Thymus (tissue), 11 donors: ENCODE measurements at regions not wholly inside any gene's neighbourhood (a gene's known extent, or its start where the extent isn't known, plus 50 kb on each side); places are given as distances from the start of the nearest gene placed in this dataset.

Experiments
- DNase-seq, 9 donors: peaks; one replicate each; pipeline ENCODE4 v3.0.0-alpha.2; 2013; ENCODE audit warnings: low spot score in 9 of 9, low read depth in 6 of 9, missing footprints in 1 of 9
- H3K27ac ChIP-seq, 2 donors: one replicate each; pipeline ENCODE4 v1.5.1; 2013; ENCODE audit warnings: control low read depth in 1 of 2, low read depth in 1 of 2, low read length in 1 of 2, mild to moderate bottlenecking in 1 of 2, moderate library complexity in 1 of 2
- H3K27me3 ChIP-seq, 2 donors: one replicate each; pipeline ENCODE4 v1.5.1; 2013; ENCODE audit warnings: low read length in 1 of 2; ENCODE audit not compliant: control insufficient read depth in 2 of 2, insufficient read depth in 1 of 2
- H3K36me3 ChIP-seq, 2 donors: one replicate each; pipeline ENCODE4 v1.5.1; 2013; ENCODE audit warnings: low read length in 1 of 2, mild to moderate bottlenecking in 1 of 2, moderate library complexity in 1 of 2; ENCODE audit not compliant: control insufficient read depth in 2 of 2, insufficient read depth in 2 of 2
- H3K4me1 ChIP-seq, 2 donors: one replicate each; pipeline ENCODE4 v1.5.1; 2013; ENCODE audit warnings: low read length in 2 of 2; ENCODE audit not compliant: control insufficient read depth in 2 of 2, insufficient read depth in 2 of 2
- H3K4me3 ChIP-seq, 2 donors: one replicate each; pipeline ENCODE4 v1.5.1; 2013; ENCODE audit warnings: low read length in 2 of 2, control low read depth in 1 of 2, mild to moderate bottlenecking in 1 of 2
- H3K9me3 ChIP-seq, 2 donors: one replicate each; pipeline ENCODE4 v1.5.1; 2013; ENCODE audit warnings: low read length in 1 of 2, mild to moderate bottlenecking in 1 of 2; ENCODE audit not compliant: control insufficient read depth in 2 of 2, insufficient read depth in 1 of 2
- WGBS: extraction: QIAGEN DNeasy Blood & Tissue Kit; methylation state at CpG from one replicate; pipeline ENCODE4 v1.1.7; 2013; 5-methylcytosine and 5-hydroxymethylcytosine counted together
- donor health status: healthy.

DNA sequence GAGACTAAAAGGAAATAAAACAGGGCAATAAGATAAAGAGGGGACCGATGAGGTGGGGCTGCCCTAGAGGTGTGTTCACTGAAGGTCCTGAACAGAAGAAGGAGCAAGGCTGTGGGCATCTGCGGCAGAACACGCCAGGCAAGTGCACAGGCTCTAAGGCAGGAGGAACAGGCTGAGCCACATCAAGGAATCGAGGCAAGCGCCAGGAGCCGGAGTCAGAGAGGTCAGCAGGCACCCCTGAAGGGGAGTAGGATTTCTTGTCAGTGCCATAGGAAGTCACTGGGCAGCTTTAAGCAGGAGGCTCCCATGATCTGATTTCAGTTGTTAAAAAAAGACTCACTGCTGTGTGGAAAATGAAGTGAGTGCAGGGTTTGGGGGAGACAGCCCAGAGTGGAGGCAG, 186.5 kb downstream of the KATNIP start:
- H3K27me3 ChIP-seq, result no peaks in the 10 kb centered on the region
- no peaks in the 10 kb centered on the region for H3K9me3 ChIP-seq
- 96% methylated on average over 6 of the region's 6 CpGs for WGBS
- no peaks in the 10 kb centered on the region for H3K4me1 ChIP-seq
- no peak for DNase-seq
- H3K36me3 ChIP-seq, result peaks cover 0 to 12% of the 10 kb centered on the region in 2 donors
- H3K4me3 ChIP-seq, result no peak overlapping the region
- H3K27ac ChIP-seq, result no peak overlapping the region

DNA sequence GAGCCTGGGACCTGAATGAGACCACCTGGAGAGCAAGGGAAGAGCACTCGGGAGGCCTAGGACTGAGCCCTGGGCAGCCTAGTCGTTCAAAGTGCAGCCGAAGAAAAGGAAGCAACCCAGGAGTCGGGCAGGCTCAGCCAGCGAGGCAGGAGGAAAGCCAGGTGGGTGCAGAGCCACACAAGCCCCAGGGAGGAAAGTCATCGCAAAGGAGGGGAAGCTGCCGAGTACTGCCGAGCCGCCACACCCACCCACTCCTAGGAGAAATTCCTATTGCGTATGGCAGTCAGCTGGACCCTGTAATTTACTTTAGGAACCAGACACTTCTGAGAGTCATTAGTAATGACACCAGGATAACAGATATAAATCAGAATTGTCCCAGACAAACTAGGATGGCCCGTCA, 187.6 kb downstream of the KATNIP start:
- H3K36me3 ChIP-seq, result peaks cover 0 to 17% of the 10 kb centered on the region in 2 donors
- H3K27me3 ChIP-seq, result no peaks in the 10 kb centered on the region
- no peak overlapping the region for H3K4me3 ChIP-seq
- H3K27ac ChIP-seq, result no peak overlapping the region
- 97% methylated on average over 11 of the region's 11 CpGs for WGBS
- H3K9me3 ChIP-seq, result no peaks in the 10 kb centered on the region
- no peak for DNase-seq
- no peaks in the 10 kb centered on the region for H3K4me1 ChIP-seq
